HG02973 (cell line): ENCODE measurements at regions not wholly inside any gene's neighbourhood (a gene's known extent, or its start where the extent isn't known, plus 50 kb on each side); places are given as distances from the start of the nearest gene placed in this dataset.
"Not testable (repeated sequence)": the region's sequence is repeated elsewhere in the genome, so short reads cannot be mapped to it uniquely, and the experiment has no call there.

ENCODE experiments used
- ATAC-seq: cut with Tn5 transposase; IDR thresholded peaks from one replicate; pipeline ENCODE4 v1.9.1; 2021; ENCODE audit warnings: moderate library complexity; ENCODE audit not compliant: unreplicated experiment

DNA sequence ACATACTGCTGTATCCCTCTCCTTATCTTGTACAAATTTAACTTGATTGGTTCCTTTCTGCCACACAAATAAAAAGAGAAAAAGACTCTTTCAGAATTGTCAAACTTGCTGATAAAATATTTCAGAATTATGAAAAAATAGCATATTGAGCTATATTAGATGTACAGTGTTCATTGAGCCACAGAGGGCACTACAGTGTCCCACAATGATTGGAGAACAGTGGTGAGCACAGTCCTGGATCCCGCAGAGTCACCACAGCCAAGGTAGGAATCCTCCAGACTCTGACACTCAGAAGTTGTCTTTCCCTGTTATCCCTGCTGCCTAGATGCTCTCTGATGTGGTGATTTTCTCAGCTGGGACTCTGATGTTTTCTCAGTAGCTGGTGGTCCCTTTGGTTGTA, 1281.3 kb upstream of the ZEB2 start:
- ATAC-seq, result no peak

DNA sequence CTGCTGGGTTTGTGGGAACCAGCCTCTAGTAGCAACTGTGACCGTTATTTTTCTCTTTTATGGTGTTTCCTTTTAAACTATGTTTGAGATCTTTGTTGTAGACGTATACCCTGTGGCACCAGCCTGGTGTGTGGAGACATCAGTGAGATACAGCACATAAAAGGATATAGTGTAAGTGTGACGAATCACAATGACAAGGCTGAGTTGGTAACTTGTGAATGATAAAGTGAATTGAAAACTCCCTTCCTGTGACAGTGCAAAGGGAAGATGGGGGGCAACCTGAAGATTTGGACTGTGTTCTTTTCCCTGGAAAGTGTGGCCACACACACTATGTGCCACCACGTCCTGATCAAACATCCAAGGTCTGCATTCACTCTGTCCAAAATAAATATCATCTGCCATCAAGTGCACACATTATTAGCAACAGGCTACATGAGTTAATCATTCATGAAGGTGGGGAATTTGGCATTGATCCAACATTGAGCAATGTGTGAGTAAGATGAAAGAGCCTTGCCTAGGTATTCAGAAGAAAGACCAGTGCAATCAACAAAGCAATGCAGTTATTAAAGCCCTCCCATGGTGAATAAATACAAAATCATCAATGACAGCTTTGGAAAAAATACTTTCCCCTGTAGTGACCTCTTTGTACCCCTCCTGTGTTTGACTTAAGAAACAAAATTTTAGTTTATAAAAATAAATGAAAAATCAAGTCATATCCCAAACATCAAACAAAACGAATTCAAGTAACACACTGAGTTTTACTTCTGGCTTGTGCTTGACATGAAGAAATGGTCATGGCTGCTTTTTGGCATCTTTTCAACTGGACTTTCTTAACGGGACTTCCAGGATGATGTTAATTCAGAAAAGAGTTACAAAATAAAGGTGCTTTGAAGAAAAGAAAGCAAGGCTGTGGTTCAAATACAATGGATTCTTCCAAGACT, 1280.5 kb upstream of the ZEB2 start:
- ATAC-seq, result no peak

DNA sequence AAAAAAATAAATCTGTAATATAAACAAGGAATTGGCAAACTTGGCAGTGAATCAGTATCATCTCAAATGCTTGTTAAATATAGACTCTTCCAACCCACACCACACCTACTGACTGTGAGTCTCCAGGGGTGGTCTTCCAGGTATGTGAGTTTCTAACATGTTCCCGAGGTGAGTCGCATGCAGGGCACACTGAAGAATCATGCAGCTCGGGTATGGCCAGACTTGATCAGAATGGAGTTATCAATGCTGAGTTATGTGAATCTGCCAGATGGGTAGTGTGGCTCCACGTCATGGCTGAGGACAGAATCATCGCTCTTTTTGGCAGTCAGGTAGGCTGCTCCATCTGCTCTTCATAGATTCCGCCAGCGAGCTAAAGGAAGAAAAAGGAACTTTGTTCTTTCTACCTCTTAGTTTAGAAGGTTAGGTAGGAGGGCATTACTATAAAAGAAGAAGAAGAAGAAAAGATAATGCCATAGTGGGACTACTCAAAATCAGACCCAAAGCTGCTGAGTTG, 1279.7 kb upstream of the ZEB2 start:
- no peak for ATAC-seq

DNA sequence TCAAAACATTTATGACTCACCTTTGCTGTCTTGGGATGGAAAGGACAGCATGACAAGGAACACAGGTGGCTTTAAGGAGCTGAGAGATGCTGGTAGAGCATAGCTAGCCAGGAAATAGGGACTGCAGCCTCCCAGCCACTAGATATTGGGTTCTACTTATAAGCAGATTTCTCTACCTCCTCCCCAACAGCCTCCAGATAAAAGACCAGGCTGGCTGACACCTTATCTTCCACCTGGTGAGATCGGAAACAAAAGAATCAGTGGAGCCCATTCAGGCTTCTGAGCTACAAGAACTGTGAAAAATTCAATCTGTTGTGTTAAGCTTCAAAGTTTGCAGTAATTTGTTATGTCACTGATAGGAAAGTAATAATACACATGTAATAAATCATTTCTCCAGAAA, 1278.5 kb upstream of the ZEB2 start:
- no peak for ATAC-seq

DNA sequence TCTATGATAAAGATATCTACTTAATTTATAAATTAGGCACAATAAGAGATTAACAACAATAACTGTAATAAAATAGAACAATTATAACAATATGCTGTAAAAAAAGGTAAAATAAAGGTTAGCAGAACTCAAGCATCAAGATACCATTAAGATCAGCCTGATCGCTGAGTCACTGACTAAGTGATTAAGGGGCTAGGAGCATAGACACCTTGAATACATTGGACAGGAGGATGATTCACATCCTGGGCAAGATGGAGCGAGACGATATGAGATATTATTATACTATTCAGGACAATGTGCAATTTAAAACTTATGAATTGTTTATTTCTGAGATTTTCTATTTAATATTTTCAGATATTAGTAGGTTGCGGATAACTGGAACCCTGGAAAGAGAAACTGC, 1277.8 kb upstream of the ZEB2 start:
- no peak for ATAC-seq

DNA sequence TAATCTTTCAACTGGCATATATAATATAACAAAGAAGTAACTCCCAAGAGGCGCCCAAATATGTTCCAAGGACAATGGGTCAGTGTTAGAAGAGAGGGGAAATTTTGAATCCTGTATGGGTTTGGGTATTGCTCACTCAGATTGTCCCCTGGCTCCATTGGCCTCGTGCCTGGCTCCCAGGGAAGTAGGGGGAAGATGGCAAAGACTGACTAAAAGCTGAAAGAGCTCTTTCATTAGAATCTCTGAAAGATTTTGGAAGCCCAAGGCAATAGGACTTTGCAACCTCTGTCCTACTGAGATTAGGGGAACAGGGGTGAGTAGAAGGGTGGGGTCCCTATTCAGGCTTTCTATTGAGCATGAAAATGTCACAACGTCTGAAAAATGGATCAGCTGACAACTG, 1272.8 kb upstream of the ZEB2 start:
- ATAC-seq, result no peak

DNA sequence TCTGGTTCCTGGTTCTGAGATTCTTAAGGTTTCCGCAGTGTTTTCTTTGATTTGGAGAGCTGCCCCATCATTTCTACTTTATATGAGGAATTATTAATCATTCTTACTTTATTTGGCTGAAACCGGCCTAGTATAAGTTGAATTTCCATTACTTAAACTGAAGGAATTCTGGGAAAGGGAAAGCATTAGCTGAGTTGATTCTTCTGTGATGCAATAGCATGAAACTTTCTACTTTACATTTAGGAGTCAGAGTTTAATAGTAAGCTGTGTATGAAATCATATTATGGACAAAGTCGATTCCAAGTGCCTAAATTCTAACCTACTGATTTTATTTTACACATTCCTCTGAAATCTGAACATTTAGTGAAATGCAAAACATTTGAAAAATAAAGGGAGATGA, 1269.7 kb upstream of the ZEB2 start:
- no peak for ATAC-seq

DNA sequence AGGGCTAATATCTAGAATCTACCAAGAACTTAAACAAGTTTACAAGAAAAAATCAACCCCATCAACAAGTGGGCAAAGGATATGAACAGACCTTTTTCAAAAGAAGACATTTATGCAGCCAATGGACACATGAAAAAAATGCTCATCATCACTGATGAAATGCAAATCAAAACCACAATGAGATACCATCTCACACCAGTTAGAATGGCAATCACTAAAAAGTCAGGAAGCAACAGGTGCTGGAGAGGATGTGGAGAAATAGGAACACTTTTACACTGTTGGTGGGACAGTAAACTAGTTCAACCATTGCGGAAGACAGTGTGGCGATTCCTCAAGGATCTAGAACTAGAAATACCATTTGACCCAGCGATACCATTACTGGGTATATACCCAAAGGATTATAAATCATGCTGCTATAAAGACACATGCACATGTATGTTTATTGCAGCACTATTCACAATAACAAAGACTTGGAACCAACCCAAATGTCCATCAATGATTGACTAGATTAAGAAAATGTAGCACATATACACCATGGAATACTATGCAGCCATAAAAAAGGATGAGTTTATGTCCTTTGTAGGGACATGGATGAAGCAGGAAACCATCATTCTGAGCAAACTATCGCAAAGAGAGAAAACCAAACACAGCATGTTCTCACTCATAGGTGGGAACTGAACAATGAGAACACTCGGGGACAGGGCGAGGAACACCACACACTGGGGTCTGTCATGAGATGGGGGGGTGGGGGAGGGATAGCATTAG, 1267.9 kb upstream of the ZEB2 start:
- ATAC-seq, result not testable (repeated sequence)

DNA sequence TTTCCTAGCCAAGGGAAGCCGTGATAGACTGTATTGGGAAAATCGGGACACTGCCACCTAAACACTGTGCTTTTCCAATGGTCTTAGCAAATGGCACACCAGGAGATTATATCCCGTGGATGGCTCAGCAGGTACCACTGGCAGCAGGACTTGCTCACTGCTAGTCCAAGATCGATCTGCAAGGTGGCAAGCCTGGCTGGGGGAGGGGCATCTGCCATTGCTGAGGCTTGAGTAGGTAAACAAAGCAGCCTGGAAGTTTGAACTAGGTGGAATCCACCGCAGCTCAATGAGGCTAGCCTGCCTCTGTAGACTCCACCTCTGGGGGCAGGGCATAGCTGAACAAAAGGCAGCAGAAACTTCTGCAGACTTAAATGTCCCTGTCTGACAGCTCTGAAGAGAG, 1262.7 kb upstream of the ZEB2 start:
- not testable (repeated sequence) for ATAC-seq

DNA sequence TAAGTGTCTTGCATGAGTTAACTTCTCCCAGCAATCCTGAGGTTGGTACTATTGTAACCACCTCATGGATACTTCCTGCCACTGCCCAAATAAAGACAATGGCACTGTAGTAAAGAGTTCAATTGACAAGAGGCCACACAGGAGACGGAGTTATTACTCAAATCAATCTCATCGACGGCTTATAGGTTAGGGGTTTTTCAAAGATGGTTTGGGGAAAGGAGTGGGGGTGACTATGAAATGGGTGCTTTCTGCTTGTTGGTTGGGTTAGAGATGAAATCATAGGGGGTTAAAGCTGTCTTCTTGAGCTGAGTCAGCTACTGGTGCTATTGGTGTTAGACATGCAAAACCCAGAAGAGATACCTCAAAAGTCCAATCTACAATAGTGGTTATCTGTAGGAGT, 1258.0 kb upstream of the ZEB2 start:
- ATAC-seq, result peak; percentile 49

DNA sequence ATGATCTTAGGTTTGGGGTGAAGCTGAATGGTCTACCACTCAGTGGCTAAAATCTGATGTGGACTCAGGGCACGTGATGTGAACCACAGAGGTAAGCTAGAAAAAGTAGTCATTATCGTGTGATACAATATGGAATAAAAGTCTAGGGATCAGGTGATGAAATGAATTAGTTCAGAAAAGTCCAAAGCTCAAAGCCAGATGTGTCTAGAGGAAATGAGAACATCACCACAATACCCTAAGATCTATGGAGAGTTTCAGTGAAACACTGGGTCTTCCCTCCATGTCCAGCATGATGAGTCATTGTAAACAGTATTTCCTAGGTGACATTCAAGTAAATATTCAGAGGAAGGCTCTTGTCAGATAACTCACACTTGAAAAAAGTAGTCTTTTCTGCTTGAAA, 1257.4 kb upstream of the ZEB2 start:
- no peak for ATAC-seq

DNA sequence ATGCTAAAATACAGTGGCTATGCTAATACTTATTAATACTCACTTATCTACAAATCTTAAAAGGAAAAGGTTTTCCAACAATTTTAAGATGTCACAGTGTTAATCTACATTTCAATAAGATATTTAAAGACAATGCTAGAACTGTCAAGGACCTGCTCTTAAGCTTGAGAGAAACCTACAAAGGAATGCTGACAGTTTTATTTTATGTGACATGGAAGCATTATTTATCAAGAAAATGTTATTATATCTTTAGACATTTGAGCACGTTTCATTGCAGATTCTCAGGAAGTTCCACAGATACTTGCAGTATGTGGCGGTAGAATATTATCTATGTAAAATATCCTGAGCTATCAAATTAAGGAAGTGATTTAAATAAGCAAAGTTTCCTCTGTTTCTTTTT, 1255.7 kb upstream of the ZEB2 start:
- no peak for ATAC-seq

DNA sequence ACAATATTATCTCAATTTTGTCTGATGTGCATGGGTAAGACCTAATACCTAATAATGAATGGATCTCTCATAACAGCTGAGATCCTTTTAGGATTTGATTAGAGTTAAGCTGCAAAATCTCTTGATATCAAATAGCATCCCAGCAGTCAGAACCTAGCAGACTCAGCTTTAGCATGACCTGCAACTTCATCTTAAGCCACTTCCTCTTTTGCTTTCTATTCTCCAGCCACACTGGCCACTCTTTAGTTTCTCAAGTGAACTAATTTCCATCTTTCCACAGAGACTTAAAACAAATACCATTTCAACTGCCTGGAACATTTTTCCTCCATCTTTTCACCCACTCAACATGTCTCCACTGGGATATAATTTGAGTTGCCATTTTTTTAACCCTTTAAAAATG, 1251.6 kb upstream of the ZEB2 start:
- peak; percentile 97 for ATAC-seq

DNA sequence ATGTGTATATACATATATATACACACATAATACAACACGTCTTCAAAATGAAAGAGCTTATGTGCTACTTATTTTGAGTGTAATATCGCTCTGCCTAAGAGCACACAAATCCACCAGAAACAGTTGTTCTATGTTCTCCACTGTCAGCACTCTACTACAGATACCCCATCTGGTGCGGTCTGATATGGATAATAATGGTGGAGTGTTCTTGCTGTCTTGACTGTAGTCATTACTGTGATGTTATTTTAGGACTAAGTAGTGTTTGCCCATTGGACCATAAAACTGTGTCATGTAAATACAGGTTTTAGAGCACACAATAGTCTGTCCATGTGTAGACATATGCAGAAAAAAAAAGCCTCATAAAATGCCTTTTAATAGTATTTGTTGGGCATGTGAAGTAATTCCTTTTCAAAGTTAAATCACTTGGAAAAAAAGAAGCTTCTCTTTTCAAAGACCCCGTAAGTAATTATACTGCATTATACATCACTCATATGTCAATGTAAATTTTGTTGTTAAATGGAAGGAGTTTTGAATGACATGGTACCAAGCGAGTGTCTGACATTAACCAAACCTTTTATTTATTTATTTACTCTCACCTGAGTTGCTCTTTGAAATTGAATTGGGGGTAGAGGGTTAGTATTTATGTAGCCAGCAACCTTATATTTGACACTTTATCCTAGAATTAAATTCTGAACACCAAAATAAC, 1249.2 kb upstream of the ZEB2 start:
- no peak for ATAC-seq

DNA sequence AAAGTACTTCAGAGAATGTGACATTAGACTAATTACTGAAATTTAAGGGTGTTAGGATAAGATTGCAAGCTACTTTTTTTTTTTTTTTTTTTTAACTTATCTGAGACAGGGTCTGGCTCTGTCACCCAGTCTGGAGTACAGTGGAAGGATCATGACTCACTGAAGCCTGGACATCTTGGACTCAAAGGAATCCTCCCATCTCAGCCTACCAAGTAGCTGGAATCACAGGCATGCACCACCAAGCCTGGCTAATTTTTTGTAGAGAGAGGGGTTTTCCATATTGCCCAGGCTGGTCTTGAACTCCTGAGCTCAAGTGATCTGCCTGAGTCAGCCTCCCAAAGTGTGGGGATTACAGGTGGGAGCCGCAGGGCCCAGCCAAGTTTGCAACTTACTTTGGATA, 1246.0 kb upstream of the ZEB2 start:
- ATAC-seq, result no peak

DNA sequence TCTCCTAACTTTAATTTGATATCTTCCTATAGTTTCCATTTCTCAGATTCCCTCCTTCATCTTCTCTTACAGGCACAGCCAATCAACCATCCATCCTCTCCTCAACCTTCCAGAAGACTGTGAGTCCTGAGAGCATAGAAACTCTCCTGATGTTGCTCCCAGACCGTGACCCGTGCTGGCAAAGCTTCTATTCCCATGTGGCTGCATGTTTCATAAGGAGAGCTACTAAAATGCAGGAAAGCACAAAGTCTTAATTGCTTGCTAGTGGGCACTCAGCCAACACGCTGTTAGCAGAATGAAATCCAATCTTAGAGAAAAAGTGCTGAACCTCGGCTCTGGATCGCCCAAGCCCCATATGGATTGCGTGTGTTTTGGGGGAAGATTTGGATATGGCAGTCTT, 1244.7 kb upstream of the ZEB2 start:
- no peak for ATAC-seq

DNA sequence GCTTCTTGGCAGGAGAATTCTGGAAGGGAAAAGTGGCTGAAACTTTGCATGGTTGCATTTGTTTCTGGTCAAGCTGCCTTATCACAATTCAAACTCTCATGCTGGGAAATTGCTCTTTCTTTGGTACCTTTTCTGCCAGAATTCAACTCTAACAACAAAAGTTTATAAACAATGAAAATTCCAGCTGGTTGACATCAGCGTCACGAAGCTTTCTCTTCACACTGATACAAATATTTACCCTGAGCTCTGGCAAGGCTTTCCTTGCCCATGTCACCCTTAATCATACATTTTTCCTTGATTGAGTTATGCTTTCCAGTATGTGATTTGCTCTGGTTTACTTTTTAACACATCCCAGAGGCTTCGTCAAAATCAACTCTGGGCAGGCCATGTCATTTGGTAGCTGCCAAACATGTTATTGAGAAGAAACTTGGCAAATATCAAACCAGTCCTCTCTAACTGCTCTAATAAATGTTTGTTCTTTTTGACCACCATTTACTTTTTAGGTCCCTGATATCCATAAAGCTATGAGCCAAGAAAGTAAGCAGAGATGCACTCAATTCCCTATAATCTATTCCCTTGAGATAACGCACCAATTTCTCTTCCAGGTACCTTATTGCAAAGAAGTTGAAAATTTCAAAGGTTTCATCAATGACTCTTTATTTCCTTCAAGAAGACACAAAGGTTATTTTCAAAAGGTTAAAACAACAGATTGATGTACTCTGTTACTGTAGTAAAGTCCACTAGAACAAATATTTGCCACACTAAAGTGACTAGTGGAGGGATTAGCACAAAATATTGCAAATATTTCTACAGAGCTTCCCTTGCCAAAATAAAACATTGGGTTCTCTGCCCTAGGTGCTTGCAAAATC, 1241.1 kb upstream of the ZEB2 start:
- ATAC-seq, result no peak

DNA sequence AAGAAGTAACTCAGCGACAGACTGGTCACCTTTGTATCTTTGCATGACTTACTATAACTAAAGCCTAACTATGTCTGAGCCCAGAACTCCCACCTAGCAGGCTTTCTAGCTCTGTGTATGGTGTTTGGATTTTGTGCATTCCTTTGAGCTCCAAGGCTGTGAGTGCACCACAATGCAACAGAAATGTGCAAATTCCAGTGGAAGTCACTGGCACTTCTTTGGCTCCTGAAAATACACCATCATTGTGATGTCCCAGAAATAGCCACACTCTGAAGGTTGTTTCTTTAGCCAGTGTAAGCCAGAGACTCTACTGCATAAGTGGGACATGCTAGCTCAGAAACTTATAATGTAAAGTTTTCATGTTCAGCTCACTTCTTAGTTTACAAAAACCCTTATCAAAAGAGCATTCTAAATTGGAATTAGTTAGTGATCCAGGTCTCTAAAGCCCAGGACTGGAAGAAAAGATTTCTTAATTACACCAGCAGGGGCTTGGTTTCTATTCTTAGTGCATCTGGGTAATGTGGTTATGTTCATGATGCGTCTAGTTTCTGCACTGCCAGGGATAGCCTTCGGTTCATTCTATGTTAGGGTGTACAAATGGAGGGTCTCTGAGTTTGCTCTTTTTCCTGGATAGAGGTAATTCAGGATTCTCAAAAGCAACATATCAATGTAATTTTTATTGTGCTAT, 1239.5 kb upstream of the ZEB2 start:
- no peak for ATAC-seq

DNA sequence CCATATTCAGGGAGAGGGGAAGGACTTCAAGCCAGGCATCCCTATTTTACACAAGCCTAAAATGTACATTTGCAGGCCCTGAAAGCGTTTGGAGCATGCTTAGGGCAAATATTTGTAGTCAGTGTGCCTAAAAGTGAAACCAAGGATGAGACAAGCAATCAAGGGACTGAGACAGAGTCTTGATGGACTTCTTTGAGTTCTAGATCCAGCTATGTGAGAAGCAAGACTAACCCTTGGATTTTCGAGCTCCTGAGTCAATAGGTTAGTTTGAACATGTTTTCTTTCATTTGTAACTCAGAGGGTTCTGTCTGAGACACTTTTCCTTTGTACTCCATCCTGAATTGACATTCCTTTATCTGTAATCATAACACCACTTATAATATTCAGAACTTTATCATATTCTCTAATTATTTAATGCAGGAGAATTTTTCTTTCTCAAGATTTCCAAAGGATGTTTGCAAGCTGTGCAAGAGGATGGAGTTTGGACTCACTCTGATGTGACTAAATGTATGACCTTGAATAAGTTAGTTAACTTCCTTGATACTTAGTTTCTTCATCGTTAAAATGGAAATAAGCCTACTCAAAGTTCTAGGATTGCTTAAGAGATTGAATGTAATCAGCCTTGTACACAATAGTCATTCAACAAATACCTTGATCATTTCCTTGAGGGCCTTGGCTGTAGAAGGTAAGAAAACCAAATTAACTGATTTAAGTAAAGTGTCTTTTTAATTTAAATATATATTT, 1237.8 kb upstream of the ZEB2 start:
- no peak for ATAC-seq
